ELR (cell line): ENCODE measurements at regions not wholly inside any gene's neighbourhood (a gene's known extent, or its start where the extent isn't known, plus 50 kb on each side); places are given as distances from the start of the nearest gene placed in this dataset.
"Not testable (repeated sequence)": the region's sequence is repeated elsewhere in the genome, so short reads cannot be mapped to it uniquely, and the experiment has no call there.

ENCODE experiments used
- DNase-seq: peaks from one replicate; pipeline ENCODE4 v3.0.0-alpha.2; 2015; ENCODE audit warnings: low read depth

DNA sequence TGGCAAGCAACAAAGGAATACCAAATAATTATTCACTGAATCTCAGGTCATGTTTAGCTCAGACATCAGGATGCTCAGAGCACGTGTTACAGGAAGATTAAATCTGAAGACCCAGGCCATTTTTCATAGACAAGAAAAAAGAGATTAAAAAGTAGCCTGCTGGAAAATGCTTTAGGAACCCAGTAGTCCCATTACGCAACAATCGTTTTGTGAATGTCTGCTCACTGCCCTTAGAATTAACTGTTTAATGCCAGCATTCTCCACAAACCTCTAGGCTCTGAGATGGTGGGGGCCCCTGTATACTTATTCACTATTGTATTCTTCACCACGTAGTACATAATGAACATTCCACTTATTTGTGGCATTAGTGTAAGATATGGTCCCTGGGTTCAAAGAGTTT, 154.6 kb upstream of the NYAP2 start:
- DNase-seq = no peak

GRCh38 chr2:225236769-225237323, 162.7 kb upstream of the NYAP2 start:
- no peak for DNase-seq

DNA sequence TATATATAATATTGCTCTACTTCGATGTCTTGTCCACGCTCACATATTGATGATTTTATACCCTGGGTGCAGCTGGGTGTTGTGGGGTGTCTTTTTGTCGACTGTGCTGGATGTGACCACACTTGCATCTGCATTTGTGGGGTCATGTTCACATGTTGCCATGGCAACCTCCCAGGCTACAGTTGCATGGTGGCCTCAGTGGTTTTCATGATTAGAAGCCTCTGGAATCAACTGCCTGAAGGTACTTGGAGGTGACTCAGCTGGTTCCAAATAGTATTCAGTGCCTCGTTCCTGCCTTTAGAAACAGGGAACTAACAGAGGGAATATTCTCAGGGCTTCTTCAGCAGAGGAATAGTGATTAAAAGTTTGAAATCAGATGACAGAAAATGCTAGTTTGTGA, 166.3 kb upstream of the NYAP2 start:
- peak; percentile 77 for DNase-seq

DNA sequence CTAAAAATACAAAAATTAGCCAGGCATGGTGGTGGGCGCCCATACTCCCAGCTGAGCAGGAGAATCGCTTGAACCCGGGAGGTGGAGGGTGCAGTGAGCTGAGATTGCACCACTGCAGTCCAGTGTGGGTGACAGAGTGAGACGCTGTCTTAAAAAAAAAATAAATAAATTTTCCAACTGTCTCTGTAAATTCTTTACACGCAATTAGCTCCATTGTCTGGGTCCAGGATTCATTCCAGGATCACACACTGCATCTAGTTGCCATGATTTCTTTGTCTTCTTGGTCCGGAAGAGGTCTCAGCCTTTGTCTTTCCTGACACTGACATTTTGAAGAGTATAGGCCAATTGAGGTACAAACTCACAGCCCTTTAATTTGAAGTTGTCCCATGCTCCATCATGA, 167.6 kb upstream of the NYAP2 start:
- DNase-seq = no peak

- DNase-seq = not testable (repeated sequence)
Observed at GRCh38 chr2:225229346-225229745, 170.2 kb upstream of the NYAP2 start.

DNA sequence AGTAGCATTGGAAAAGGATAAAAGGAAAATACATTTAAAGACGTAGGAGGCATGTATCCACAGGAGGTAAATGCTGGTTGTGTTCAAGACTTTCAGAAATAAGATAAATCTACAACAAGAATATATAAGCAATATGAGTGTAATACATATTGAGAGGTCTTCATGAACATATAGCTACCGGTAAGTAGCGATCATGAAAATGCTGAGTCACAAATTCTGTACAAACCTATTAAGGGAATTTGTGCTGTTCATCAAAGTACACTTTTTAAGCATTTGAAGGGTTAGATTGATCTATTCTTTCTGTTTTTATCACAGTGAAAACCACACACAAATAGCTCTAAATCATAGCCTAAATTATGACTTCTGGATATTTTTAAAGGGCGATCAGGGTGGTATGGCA, 173.1 kb upstream of the NYAP2 start:
- no peak for DNase-seq

DNA sequence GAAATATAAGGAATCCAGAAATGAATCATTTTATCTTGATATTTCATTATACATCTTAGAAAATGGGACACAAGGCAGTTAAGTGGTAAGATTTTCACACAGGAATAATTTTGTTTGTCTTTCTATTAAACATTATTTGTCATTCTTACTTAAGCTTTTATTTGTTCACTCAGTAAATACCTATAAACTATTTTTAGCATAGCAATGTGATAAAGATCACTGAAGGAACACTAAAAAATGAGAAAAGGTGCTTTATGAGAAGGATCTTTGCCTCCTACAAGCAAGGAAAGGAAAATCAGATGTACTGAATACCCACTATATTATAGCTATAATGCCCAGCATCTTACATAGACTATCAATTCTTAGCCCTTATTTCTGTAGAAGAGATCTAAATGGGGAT, 176.2 kb upstream of the NYAP2 start:
- DNase-seq = no peak

DNA sequence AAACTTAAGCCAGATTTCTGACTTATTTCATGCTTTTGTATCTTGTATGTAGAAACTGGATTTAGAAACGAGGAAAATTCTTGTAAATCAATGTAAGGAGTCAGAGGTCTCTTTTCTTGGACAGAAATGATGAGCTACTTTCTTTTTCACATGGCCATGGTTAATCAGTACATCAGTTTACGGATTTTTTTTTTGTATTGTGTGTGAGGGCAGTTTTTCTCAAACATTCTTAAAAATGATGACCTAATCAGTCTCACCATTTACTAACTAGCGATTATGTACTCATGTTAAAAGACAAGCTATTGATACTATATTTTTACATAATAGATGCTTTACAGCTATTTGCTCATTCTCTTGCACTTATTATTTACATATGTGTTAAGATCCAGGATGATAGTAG, 165.2 kb upstream of the DOCK10 start:
- no peak for DNase-seq

GRCh38 chr2:225207043-225207442, 164.8 kb upstream of the DOCK10 start:
- DNase-seq = no peak

GRCh38 chr2:225196579-225196978, 154.3 kb upstream of the DOCK10 start:
- peak; percentile 32 for DNase-seq

DNA sequence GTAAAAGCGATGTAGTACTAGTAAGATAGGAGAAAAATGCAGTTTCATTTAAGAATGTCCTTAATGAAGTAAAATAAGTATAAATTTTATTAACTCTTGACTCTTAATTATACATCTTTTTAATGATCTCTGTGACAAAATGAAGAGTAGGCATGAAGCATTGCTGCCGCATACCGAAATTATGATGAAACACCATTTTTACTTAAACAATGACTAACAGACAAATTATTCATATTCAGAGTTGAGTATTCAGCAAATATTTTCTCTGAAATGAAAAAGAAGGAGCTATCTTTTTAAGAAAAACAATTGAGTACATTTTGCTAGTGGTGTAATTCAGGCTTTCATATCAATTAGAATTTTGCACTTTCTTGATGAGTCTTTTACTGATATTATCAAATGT, 150.6 kb upstream of the DOCK10 start:
- DNase-seq = peak; percentile 78

DNA sequence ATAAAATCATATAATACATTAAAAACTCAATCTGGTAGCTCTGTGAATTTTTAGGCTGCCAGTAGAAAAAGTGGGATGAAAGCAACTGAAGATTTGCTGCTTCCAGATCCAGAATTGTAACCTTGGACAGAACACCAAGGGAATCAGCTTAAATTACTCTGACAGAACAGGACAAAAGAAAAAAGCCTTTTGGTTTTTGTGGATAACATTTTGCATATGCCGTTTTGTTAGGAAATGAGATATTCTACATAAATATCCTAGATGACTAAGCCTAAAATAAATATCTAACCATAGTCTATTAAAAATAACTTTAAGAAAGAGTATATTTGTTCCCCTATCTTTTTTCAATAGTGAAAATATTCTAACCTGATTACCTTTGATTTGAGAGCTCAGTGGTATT, 148.7 kb upstream of the DOCK10 start:
- DNase-seq = no peak

- DNase-seq = no peak
Observed at GRCh38 chr2:225184948-225185347, 142.7 kb upstream of the DOCK10 start.

DNA sequence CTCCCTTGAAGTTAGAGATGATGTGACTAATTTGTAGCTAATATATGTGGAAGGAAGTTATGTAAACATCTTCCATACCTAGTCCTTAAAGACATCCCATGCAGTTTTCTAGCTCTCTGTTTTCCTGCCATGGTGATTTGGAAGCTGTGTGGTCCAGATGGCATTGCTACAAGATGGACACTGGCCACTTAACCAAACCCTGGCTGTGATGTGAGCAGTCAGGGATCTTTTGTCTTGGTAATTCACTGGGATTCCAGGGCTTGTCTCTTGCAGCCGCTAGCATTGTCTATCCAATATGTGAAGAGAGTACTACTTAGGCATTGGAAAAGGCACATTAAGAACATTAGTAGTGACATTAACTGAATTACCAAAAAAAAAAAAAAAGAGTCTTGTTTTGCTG, 139.9 kb upstream of the DOCK10 start:
- no peak for DNase-seq

GRCh38 chr2:225177098-225177497, 134.8 kb upstream of the DOCK10 start:
- DNase-seq = peak; percentile 33

GRCh38 chr2:225173909-225174308, 131.6 kb upstream of the DOCK10 start:
- no peak for DNase-seq

GRCh38 chr2:225171350-225171749, 129.1 kb upstream of the DOCK10 start:
- DNase-seq = no peak

- no peak for DNase-seq
Observed at GRCh38 chr2:225170162-225170561, 127.9 kb upstream of the DOCK10 start.

- DNase-seq = no peak
Observed at GRCh38 chr2:225169396-225169795, 127.1 kb upstream of the DOCK10 start.

DNA sequence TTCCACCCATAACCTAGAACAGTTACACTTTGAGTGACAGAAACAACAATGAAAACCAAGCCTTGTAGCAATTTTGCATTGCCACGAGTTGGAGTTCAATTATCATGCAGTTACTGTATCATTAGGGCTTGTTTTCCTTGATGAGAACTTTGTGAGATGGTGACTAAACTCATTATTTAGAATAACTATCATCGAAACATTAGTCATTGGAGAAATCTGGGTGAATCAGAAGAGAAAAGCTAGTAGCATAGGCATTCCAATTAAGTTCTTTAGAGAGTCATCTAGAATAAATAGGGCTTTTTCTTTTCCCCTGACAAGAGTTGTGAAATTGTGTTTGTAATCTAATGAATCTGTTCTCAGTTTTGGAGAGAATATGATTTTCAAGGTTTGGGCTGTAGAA, 122.8 kb upstream of the DOCK10 start:
- peak; percentile 87 for DNase-seq

DNA sequence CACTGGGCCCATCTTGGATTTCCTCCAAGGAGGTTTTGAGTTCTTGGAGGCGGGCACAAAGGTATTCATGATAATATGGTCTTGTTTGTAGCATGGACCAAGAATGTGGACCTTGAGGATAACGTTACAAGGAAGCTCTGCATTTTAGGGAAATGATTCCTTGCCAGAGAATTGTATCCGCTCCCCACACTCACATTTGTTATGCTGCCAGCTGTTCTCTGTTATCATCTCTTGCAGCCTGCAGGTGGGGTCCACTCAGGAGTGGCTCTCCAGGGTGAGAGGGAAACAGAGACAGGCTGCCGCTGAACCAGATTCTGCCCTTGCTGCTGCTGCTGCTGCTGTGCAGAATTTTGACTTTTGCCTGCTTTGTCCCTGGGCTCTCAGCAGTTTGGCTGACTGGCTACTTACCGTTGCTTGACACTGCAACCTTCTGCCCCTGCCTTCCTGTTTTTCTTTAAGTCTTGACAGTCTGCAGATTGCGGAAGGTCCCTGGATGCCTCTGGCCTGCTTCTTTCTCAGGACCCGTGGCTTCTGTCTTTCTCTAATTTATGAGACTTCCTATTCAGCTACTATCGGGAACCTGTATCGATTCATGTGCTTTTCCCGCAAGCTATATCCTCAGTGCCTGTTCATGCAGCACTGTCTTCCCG, 122.3 kb upstream of the DOCK10 start:
- DNase-seq = no peak

DNA sequence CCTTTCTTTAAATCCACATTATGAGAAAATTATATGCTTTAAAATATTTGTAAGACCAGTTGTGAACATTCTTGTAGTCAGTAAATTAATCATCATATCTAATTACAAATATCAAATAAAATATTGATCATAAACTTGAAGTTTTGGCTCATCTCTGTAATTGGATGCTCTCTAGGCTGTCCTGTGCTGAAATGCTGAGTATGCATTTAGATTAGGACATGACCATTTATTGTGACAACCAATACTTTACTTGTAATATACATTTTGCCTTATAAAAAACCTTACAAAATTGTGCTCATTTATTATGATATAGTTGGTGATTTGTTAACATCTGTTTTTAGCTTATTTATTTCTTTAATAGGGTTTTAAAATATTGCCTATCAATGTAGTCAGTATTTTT, 116.1 kb upstream of the DOCK10 start:
- no peak for DNase-seq

DNA sequence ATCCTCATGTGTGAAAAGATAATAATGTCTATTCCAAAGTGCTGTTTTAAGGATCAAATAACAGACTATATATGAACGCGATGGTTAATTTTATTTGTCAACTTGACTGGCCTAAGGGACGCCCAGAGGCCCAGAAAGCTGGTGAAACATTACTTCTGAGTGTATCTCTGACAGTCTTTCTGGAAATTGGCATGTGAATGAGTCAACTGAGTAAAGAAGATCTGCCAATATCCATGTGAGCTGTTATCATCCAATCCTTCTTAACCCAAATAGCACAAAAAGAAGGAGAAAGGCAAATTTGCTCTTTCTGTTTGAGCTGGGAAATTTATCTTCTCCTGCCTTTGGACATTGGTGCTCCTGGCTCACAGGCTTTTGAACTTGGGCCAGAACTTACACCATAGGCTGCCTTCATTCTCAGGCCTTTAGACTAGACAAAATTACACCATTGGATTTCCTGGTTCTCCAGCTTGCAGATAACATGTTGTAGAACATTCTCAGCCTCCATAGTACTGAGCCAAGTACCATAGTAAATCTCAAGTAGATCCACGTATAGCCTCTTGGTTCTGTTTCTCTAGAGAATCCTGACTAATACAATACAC, 114.7 kb upstream of the DOCK10 start:
- DNase-seq = no peak

DNA sequence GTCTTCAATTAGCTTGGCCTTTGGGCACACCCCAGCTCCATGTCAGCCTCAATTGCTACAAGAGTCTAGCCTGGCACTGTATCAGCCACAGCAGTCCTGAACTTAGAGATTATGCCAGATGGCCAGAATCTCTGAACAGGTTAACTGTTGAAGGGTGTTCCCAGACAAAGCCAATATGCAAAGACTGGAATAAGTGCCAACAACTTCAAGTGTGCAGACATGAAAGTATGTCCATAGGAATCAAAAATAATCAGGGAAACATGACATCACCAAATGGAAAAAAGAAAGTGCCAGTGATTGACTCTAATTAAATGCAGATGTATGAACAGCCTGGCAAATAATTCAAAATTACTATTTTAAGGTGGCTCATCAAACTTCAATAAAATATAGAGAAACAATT, 98.5 kb upstream of the DOCK10 start:
- no peak for DNase-seq
